Neural cell (in vitro differentiated cells): ENCODE measurements at regions not wholly inside any gene's neighbourhood (a gene's known extent, or its start where the extent isn't known, plus 50 kb on each side); places are given as distances from the start of the nearest gene placed in this dataset.

Source experiments
- H2AFZ ChIP-seq: fragments of 200-600, 300-800 bp; sonication (generic), shearing (Covaris generic); 2 replicates; pipeline ENCODE4 v1.6.0; 2014; ENCODE audit warnings: low read depth, mild to moderate bottlenecking, antibody characterized with exemption, low read length, moderate library complexity
- H3F3A ChIP-seq: fragments of 200-600 bp; shearing (Covaris generic); 2 replicates; pipeline ENCODE4 v1.6.1; 2016; ENCODE audit warnings: mild to moderate bottlenecking, moderate library complexity, mixed read lengths, antibody characterized with exemption, low read length; ENCODE audit not compliant: insufficient read depth, poor library complexity, severe bottlenecking
- H3K27ac ChIP-seq: fragments of 200-600, 300-800 bp; sonication (generic), shearing (Covaris generic); 2 replicates; pipeline ENCODE4 v1.5.1; 2014; ENCODE audit warnings: mild to moderate bottlenecking, low read length, moderate library complexity
- H3K27me3 ChIP-seq: fragments of 300-800, 200-600 bp; sonication (generic), shearing (Covaris generic); 2 replicates; pipeline ENCODE4 v1.6.0; 2014; ENCODE audit warnings: mild to moderate bottlenecking, low read depth, low read length, moderate library complexity; ENCODE audit not compliant: insufficient read depth
- H3K36me3 ChIP-seq: fragments of 300-800, 200-600 bp; sonication (generic), shearing (Covaris generic); 2 replicates; pipeline ENCODE4 v1.5.1; 2014; ENCODE audit warnings: mild to moderate bottlenecking, antibody characterized with exemption, low read length, moderate library complexity; ENCODE audit not compliant: insufficient read depth
- H3K4me2 ChIP-seq: fragments of 300-800, 200-600 bp; sonication (generic), shearing (Covaris generic); 2 replicates; pipeline ENCODE4 v1.6.0; 2014; ENCODE audit warnings: mild to moderate bottlenecking, low read length
- H3K4me3 ChIP-seq: fragments of 300-800, 200-600 bp; sonication (generic), shearing (Covaris generic); 2 replicates; pipeline ENCODE4 v1.5.1; 2014; ENCODE audit warnings: mild to moderate bottlenecking, low read length, moderate library complexity
- H3K79me2 ChIP-seq: fragments of 200-600 bp; shearing (Covaris generic); replicated peaks from 2 replicates; pipeline ENCODE4 v1.6.0; 2014; ENCODE audit warnings: mild to moderate bottlenecking, low read length, moderate library complexity; ENCODE audit not compliant: insufficient read depth
- H3K9ac ChIP-seq: fragments of 300-800, 200-600 bp; sonication (generic), shearing (Covaris generic); 2 replicates; pipeline ENCODE4 v1.6.1; 2016; ENCODE audit warnings: mild to moderate bottlenecking, low read length, mixed read lengths
- H3K9me2 ChIP-seq: fragments of 200-600 bp; shearing (Covaris generic); 2 replicates; pipeline ENCODE4 v1.6.1; 2016; ENCODE audit warnings: mild to moderate bottlenecking, low read length, mixed read lengths; ENCODE audit not compliant: insufficient read depth
- H3K9me3 ChIP-seq: fragments of 200-600, 300-800 bp; sonication (generic), shearing (Covaris generic); 2 replicates; pipeline ENCODE4 v1.6.1; 2016; ENCODE audit warnings: mild to moderate bottlenecking, mixed run types, low read length, moderate library complexity, mixed read lengths
- H4K20me1 ChIP-seq: fragments of 200-600 bp; shearing (Covaris generic); 2 replicates; pipeline ENCODE4 v1.6.1; 2016; ENCODE audit warnings: mild to moderate bottlenecking, mixed run types; ENCODE audit not compliant: insufficient read depth
- CTCF ChIP-seq: fragments of 450-650 bp; IDR thresholded peaks from 2 replicates; pipeline ENCODE4 v1.5.1; 2014; ENCODE audit warnings: antibody characterized with exemption, mild to moderate bottlenecking, moderate library complexity; ENCODE audit not compliant: poor library complexity, severe bottlenecking
- EP300 ChIP-seq: fragments of 450-650 bp; conservative IDR thresholded peaks from 2 replicates; pipeline ENCODE4 v1.6.1; 2014; ENCODE audit warnings: antibody characterized with exemption, mild to moderate bottlenecking, moderate library complexity; ENCODE audit not compliant: poor library complexity, severe bottlenecking
- EZH2 ChIP-seq: fragments of 200-600, 300-800 bp; shearing (Covaris generic), sonication (generic); IDR thresholded peaks from 2 replicates; pipeline ENCODE4 v1.6.1; 2014; ENCODE audit warnings: antibody characterized with exemption, low read length, borderline replicate concordance, mild to moderate bottlenecking; ENCODE audit not compliant: insufficient read depth, poor library complexity, severe bottlenecking
- MXI1 ChIP-seq: fragments of 450-650 bp; conservative IDR thresholded peaks from 2 replicates; pipeline ENCODE4 v1.6.1; 2014; ENCODE audit warnings: antibody characterized with exemption, mild to moderate bottlenecking; ENCODE audit not compliant: poor library complexity, severe bottlenecking
- POLR2AphosphoS5 ChIP-seq: IDR thresholded peaks from 2 replicates; pipeline ENCODE4 v1.6.1; 2012
- RAD21 ChIP-seq: fragments of 450-650 bp; conservative IDR thresholded peaks from 2 replicates; pipeline ENCODE4 v1.6.1; 2014; ENCODE audit warnings: antibody characterized with exemption, mild to moderate bottlenecking, moderate library complexity
- REST ChIP-seq: IDR thresholded peaks from 2 replicates; pipeline ENCODE4 v1.6.1; 2012; ENCODE audit warnings: borderline replicate concordance
- SMC3 ChIP-seq: fragments of 450-650 bp; conservative IDR thresholded peaks from 2 replicates; pipeline ENCODE4 v1.6.1; 2014; ENCODE audit warnings: antibody characterized with exemption, mild to moderate bottlenecking, moderate library complexity; ENCODE audit not compliant: poor library complexity
- TAF1 ChIP-seq: IDR thresholded peaks from 2 replicates; pipeline ENCODE4 v1.6.1; 2012; ENCODE audit warnings: low read depth

DNA sequence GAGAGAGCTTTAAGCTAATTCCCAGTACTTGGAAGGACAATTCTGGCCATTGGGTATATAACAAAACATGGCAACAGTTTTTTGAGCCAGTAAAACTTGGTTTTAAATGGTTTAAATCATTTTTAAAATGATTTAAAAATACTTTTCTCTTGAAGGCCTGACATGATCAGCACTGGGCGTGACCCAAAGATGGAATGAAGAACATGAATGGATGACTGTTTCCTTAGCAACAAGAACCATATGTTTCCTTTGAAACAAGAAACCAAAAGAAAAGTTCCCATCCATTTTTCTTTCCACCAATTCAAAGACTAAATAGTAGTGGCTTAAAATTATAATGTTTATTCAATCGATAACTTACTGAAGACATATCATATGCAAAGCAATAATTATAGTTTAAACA lies 348.3 kb upstream of the FIGN start:
- Histone ChIP-seq H3K79me2 (no peaks in the 10 kb centered on the region), H3K9me3 (no peaks in the 10 kb centered on the region), H3K9me2 (no peaks in the 10 kb centered on the region), H3K4me2 (no peak overlapping the region), H3K4me3 (no peak overlapping the region), H3K27ac (no peak overlapping the region), H2AFZ (no peak overlapping the region), H3K36me3 (no peaks in the 10 kb centered on the region), H3K9ac (no peak overlapping the region), H3K27me3 (no peaks in the 10 kb centered on the region), H3F3A (no peaks in the 10 kb centered on the region), H4K20me1 (no peaks in the 10 kb centered on the region)
- no peak for TF ChIP-seq CTCF
- no peak for TF ChIP-seq EZH2
- TF ChIP-seq MXI1, result no peak
- no peak for TF ChIP-seq SMC3
- TF ChIP-seq EP300, result no peak
- no peak for TF ChIP-seq REST
- no peak for TF ChIP-seq TAF1
- TF ChIP-seq RAD21, result no peak
- no peak for TF ChIP-seq POLR2AphosphoS5

DNA sequence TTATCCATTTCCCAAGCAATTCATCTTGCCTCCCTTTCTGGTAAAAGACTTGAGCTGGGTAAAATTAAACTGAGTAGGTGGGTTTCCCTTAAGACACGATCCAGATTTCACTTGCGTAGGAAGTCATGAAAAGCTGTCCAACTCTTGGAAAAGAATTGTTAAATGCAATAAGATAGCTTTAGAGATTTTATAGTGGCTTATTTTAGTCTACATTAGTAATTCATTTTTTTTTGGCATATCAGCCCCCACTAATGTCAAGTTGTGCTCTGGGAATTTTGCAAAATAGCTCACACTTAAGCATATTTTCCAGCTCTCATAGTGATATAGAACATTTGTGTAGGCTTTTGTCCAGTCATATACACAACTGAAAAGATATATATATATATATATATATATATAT lies 344.7 kb upstream of the FIGN start:
- Histone ChIP-seq H3F3A (no peaks in the 10 kb centered on the region), H3K9me2 (no peaks in the 10 kb centered on the region), H2AFZ (no peak overlapping the region), H3K4me3 (no peak overlapping the region), H3K9ac (no peak overlapping the region), H3K36me3 (no peaks in the 10 kb centered on the region), H3K27ac (no peak overlapping the region), H3K4me2 (no peak overlapping the region), H4K20me1 (no peaks in the 10 kb centered on the region), H3K9me3 (no peaks in the 10 kb centered on the region), H3K79me2 (no peaks in the 10 kb centered on the region), H3K27me3 (no peaks in the 10 kb centered on the region)
- TF ChIP-seq SMC3 (no peak), POLR2AphosphoS5 (no peak), RAD21 (no peak), EZH2 (no peak), MXI1 (no peak), CTCF (no peak), EP300 (no peak), TAF1 (no peak), REST (no peak)
